Epithelial cell of esophagus (primary cell): ENCODE measurements at regions not wholly inside any gene's neighbourhood (a gene's known extent, or its start where the extent isn't known, plus 50 kb on each side); places are given as distances from the start of the nearest gene placed in this dataset.
A peak's percentile ranks its signal among the peaks of the same experiment; 100 is the strongest.

Experiments
- DNase-seq: peaks from one replicate; pipeline ENCODE4 v3.0.0; 2010; ENCODE audit warnings: low read depth
- H3K4me3 ChIP-seq: 2 replicates; pipeline ENCODE4 v1.5.1; 2011; ENCODE audit warnings: mild to moderate bottlenecking, low read length, control low read depth
- TF ChIP-seq, protein P1 (sequence below): IDR thresholded peaks from 2 replicates; pipeline ENCODE4 v1.5.1; 2011; ENCODE audit warnings: low read depth, mild to moderate bottlenecking, low read length, control low read depth, inconsistent platforms; ENCODE audit not compliant: insufficient read depth; ENCODE audit errors: missing control alignments

- DNase-seq = no peak
- no peak overlapping the region for H3K4me3 ChIP-seq
- TF ChIP-seq, protein P1, sequence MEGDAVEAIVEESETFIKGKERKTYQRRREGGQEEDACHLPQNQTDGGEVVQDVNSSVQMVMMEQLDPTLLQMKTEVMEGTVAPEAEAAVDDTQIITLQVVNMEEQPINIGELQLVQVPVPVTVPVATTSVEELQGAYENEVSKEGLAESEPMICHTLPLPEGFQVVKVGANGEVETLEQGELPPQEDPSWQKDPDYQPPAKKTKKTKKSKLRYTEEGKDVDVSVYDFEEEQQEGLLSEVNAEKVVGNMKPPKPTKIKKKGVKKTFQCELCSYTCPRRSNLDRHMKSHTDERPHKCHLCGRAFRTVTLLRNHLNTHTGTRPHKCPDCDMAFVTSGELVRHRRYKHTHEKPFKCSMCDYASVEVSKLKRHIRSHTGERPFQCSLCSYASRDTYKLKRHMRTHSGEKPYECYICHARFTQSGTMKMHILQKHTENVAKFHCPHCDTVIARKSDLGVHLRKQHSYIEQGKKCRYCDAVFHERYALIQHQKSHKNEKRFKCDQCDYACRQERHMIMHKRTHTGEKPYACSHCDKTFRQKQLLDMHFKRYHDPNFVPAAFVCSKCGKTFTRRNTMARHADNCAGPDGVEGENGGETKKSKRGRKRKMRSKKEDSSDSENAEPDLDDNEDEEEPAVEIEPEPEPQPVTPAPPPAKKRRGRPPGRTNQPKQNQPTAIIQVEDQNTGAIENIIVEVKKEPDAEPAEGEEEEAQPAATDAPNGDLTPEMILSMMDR = no peak
Observed at GRCh38 chr3:143185401-143185800, 65.8 kb downstream of the CHST2 start.

- no peak for DNase-seq
- no peak overlapping the region for H3K4me3 ChIP-seq
- TF ChIP-seq, protein P1 = no peak
Observed at GRCh38 chr3:143187111-143187510, 67.5 kb downstream of the CHST2 start.

GRCh38 chr3:143188881-143189280 lies 69.3 kb downstream of the CHST2 start:
- DNase-seq = no peak
- H3K4me3 ChIP-seq = no peak overlapping the region
- TF ChIP-seq, protein P1 = no peak

DNA sequence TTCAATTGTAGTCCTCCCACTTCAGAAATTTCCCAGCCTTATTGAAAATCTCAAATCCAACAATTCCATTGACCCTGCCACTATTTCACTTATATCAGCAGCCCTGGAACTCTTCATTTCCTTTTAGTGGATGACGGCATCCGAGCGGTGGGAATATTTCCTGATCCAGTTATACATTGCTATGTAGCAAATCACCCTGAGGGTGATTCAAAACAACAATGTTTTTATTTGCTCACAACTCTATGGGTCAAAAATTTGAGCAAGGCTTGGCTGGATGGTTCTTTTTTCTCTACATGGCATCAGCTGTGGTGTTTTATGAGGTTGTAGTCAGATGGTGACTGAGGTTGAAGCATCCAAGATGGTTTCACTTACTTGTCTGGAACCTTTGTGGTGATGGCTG lies 70.5 kb downstream of the CHST2 start:
- no peak overlapping the region for H3K4me3 ChIP-seq
- TF ChIP-seq, protein P1 = no peak
- DNase-seq = peak; percentile 53

DNA sequence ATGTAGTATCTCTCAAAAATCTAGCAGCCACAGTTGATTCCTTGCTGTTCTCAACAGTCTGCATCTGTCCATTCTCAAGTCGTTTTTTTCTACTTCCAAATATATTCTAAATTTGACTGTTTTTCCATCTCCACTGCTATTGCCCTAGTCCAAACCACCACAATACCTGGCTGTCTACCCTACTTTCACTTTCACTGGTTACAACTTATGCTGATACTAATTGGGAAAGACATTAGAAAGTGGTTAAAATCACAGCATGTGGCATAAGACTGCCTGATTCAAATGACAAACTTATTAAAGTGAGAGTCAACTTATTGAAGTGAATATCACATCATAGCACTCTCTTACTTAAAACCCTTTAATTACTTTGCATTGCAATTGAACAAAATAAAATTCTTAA lies 72.6 kb downstream of the CHST2 start:
- no peak for DNase-seq
- TF ChIP-seq, protein P1 = no peak
- H3K4me3 ChIP-seq = no peak overlapping the region

GRCh38 chr3:143200001-143200924 lies 80.7 kb downstream of the CHST2 start:
- no peak for DNase-seq
- TF ChIP-seq, protein P1 = no peak
- H3K4me3 ChIP-seq = no peak overlapping the region

DNA sequence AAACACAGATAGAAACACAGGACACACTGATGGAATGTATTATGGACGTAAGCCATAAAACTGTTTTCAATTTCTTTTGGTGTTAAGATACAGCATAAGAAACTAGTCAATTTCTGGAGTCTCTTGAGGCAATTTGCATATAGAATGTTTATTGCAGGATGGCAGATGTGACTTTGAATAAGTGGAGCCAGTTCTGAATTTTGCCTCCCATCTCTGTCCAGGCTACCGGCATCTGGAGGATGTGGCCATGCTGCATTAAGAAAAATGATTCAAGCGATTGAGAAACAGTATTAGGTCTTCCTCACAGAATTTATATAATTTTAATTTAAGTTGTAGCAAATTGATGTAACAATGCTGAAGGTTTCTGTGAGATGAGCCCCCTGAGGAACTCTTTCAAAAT lies 81.5 kb downstream of the CHST2 start:
- TF ChIP-seq, protein P1 = no peak
- no peak for DNase-seq
- no peak overlapping the region for H3K4me3 ChIP-seq
